B cell (primary cell): ENCODE measurements at regions not wholly inside any gene's neighbourhood (a gene's known extent, or its start where the extent isn't known, plus 50 kb on each side); places are given as distances from the start of the nearest gene placed in this dataset.

Source experiments
- ATAC-seq: fragments of 200-7000 bp; cut with Tn5 transposase; one replicate; pipeline ENCODE4 v1.10.0; 2021; ENCODE audit warnings: low read depth, mild to moderate bottlenecking, moderate number of reproducible peaks, moderate library complexity
- CTCF ChIA-PET: fragments of 350-600 bp; sonication (Branson Sonifier 250); formaldehyde crosslinking; loops from one replicate; lab custom pipeline; 2021; ENCODE audit warnings: antibody characterized with exemption, inconsistent platforms; lab: Charles Lee
- POLR2A ChIA-PET: fragments of 350-600 bp; sonication (Branson Sonifier 250); formaldehyde crosslinking; loops from one replicate; lab custom pipeline; 2021; ENCODE audit warnings: antibody characterized with exemption; lab: Charles Lee
- DNase-seq: peaks from one replicate; pipeline ENCODE4 v3.0.0; 2013
- H2AFZ ChIP-seq: 2 replicates; pipeline ENCODE4 v1.6.1; 2012; ENCODE audit warnings: mild to moderate bottlenecking, low read depth, low read length; ENCODE audit not compliant: insufficient read depth, poor library complexity, severe bottlenecking
- H3K27ac ChIP-seq, 2 donors: 1 replicate in 1 of 2; 2 replicates in 1 of 2; pipeline ENCODE4 v1.5.1; 2012 to 2013; ENCODE audit warnings: low read length in 2 of 2, mild to moderate bottlenecking in 2 of 2, moderate library complexity in 1 of 2
- H3K27me3 ChIP-seq, 4 experiments: fragments of 200-600 bp in 1 of 4; sonication (generic) in 1 of 4; replicated peaks in 1 of 4; 1 replicate in 2 of 4; 2 replicates in 2 of 4; pipeline versions ENCODE4 v1.6.1 to v1.7.0; 2013 to 2016; ENCODE audit warnings: low read length in 3 of 4, mild to moderate bottlenecking in 2 of 4, mixed read lengths in 1 of 4, moderate library complexity in 1 of 4; ENCODE audit not compliant: insufficient read depth in 4 of 4, control insufficient read depth in 3 of 4; ENCODE audit errors: control extremely low read depth in 1 of 4
- H3K36me3 ChIP-seq, 2 experiments: replicated peaks in 1 of 2; 1 replicate in 1 of 2; 2 replicates in 1 of 2; pipeline versions ENCODE4 v1.6.1 to v1.7.1; 2013; ENCODE audit warnings: low read length in 1 of 2; ENCODE audit not compliant: insufficient read depth in 2 of 2, control insufficient read depth in 1 of 2; ENCODE audit errors: control extremely low read depth in 1 of 2, extremely low read depth in 1 of 2
- H3K4me1 ChIP-seq, 2 donors: fragments of 200-600 bp in 1 of 2; sonication (generic) in 1 of 2; 1 replicate in 1 of 2; 2 replicates in 1 of 2; pipeline versions ENCODE4 v1.5.1 to v1.6.1; 2013 to 2017; ENCODE audit warnings: low read length in 2 of 2; ENCODE audit not compliant: control insufficient read depth in 2 of 2, insufficient read depth in 2 of 2
- H3K4me2 ChIP-seq: replicated peaks from 2 replicates; pipeline ENCODE3; 2012; ENCODE audit warnings: mild to moderate bottlenecking, low read depth, low read length; ENCODE audit not compliant: poor library complexity, severe bottlenecking
- H3K4me3 ChIP-seq, 5 experiments: fragments of 200-600 bp in 1 of 5; sonication (generic) in 1 of 5; 1 replicate in 3 of 5; 2 replicates in 2 of 5; pipeline versions ENCODE4 v1.5.1 to v1.7.0; 2011 to 2016; ENCODE audit warnings: low read length in 4 of 5, mild to moderate bottlenecking in 4 of 5, low read depth in 2 of 5, control low read depth in 1 of 5, moderate library complexity in 1 of 5; ENCODE audit not compliant: insufficient read depth in 1 of 5; ENCODE audit errors: control extremely low read depth in 1 of 5, extremely low read depth in 1 of 5
- H3K79me2 ChIP-seq: fragments of 200-600 bp; sonication (generic); one replicate; pipeline ENCODE4 v1.6.0; 2016; ENCODE audit warnings: low read length; ENCODE audit not compliant: control insufficient read depth, insufficient read depth
- H3K9ac ChIP-seq: fragments of 200-600 bp; sonication (generic); 2 replicates; pipeline ENCODE4 v1.6.1; 2017; ENCODE audit warnings: mild to moderate bottlenecking, low read length, moderate library complexity
- H3K9me3 ChIP-seq, 3 donors: one replicate each; pipeline versions ENCODE4 v1.6.1 to v1.7.1; 2013; ENCODE audit warnings: low read length in 2 of 3; ENCODE audit not compliant: control insufficient read depth in 2 of 3, insufficient read depth in 1 of 3; ENCODE audit errors: control extremely low read depth in 1 of 3
- H4K20me1 ChIP-seq: 2 replicates; pipeline ENCODE4 v1.6.0; 2012; ENCODE audit warnings: mild to moderate bottlenecking, low read length; ENCODE audit not compliant: insufficient read depth, control insufficient read depth, poor library complexity, severe bottlenecking
- H3K27ac Mint-ChIP-seq: one replicate; pipeline ENCODE4 v1.8.0; 2021; ENCODE audit warnings: mixed read lengths
- H3K27me3 Mint-ChIP-seq: one replicate; pipeline ENCODE4 v1.8.0; 2021; ENCODE audit warnings: mixed read lengths
- H3K4me1 Mint-ChIP-seq: one replicate; pipeline ENCODE4 v1.8.0; 2021; ENCODE audit warnings: mixed read lengths
- H3K4me3 Mint-ChIP-seq: one replicate; pipeline ENCODE4 v1.8.0; 2021; ENCODE audit warnings: mixed read lengths
- H3K9me3 Mint-ChIP-seq: one replicate; pipeline ENCODE4 v1.8.0; 2022; ENCODE audit warnings: mixed read lengths; ENCODE audit not compliant: insufficient read depth
- EZH2 ChIP-seq: IDR thresholded peaks from 2 replicates; pipeline ENCODE4 v1.6.1; 2012; ENCODE audit warnings: borderline replicate concordance, low read depth, mild to moderate bottlenecking, moderate library complexity, low read length; ENCODE audit not compliant: insufficient read depth, poor library complexity, severe bottlenecking
- WGBS: methylation state at CpG from one replicate; pipeline ENCODE4 v1.1.5; 2013; ENCODE audit warnings: missing lambda C conversion rate; ENCODE audit not compliant: insufficient coverage; 5-methylcytosine and 5-hydroxymethylcytosine counted together
- intact Hi-C: fragments of 100-400 bp; cut with micrococcal nuclease; formaldehyde crosslinking; loops from one replicate; pipeline ENCODE4 v1.10.0; 2022
- TF ChIP-seq, protein P1 (sequence below): fragments of 200-600 bp; IDR thresholded peaks from one replicate; pipeline ENCODE4 v1.8.0; 2022; ENCODE audit warnings: antibody characterized with exemption, mild to moderate bottlenecking

DNA sequence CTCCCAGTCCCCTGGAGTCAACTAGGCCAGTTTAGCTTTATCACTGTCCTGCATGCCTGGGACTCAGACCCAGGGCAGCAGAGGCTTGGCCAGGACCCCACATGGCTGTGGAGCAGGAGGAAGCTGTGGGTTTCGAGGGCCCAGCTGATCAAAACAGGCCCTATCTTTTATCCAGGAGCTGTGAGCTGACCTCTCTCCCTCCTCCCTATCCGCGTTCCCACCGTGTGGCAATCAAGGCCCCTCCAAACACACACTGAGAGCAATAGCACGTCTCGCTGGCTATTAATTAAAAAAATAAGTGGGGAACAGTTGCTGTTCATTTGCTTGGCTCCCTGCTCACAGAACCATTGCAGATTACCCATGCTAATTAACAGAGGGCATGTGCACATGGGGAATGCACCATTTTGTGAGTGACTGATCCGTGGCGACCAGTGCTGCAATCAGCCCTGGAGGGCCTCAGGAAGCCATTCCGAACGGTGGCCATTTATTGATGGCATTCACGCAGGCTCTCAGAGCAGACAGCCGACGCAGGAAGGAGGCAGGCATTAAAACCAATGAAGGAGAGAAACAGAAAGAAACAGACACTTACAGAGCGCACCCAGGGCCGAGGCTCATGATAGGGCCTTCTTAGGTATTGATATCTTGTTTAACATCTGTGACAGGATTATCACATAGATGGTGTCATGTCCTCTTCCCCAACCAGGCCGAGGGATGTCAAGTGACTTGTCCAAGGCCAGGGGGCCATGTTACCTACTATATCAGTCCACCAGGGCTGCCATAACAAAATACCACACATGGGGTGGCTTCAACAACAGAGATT, 157.1 kb downstream of the KATNIP start:
- POLR2A ChIA-PET, result no interaction called here
- H3K4me1 ChIP-seq, result no peaks in the 10 kb centered on the region
- no peak overlapping the region for H3K4me3 ChIP-seq
- no peak for ATAC-seq
- no peaks in the 10 kb centered on the region for H3K4me1 Mint-ChIP-seq
- H3K27me3 Mint-ChIP-seq, result no peaks in the 10 kb centered on the region
- no peak overlapping the region for H3K27ac ChIP-seq
- WGBS, result 99% methylated on average over 10 of the region's 16 CpGs
- H4K20me1 ChIP-seq, result no peaks in the 10 kb centered on the region
- no peaks in the 10 kb centered on the region for H3K9me3 Mint-ChIP-seq
- no peak overlapping the region for H2AFZ ChIP-seq
- intact Hi-C loops, result no loop called here
- no peaks in the 10 kb centered on the region for H3K27me3 ChIP-seq
- H3K4me2 ChIP-seq, result no peak overlapping the region
- H3K4me3 Mint-ChIP-seq, result no peak overlapping the region
- CTCF ChIA-PET, result no interaction called here
- no peak overlapping the region for H3K9ac ChIP-seq
- no peaks in the 10 kb centered on the region for H3K9me3 ChIP-seq
- no peaks in the 10 kb centered on the region for H3K79me2 ChIP-seq
- no peak for TF ChIP-seq EZH2
- TF ChIP-seq, protein P1, sequence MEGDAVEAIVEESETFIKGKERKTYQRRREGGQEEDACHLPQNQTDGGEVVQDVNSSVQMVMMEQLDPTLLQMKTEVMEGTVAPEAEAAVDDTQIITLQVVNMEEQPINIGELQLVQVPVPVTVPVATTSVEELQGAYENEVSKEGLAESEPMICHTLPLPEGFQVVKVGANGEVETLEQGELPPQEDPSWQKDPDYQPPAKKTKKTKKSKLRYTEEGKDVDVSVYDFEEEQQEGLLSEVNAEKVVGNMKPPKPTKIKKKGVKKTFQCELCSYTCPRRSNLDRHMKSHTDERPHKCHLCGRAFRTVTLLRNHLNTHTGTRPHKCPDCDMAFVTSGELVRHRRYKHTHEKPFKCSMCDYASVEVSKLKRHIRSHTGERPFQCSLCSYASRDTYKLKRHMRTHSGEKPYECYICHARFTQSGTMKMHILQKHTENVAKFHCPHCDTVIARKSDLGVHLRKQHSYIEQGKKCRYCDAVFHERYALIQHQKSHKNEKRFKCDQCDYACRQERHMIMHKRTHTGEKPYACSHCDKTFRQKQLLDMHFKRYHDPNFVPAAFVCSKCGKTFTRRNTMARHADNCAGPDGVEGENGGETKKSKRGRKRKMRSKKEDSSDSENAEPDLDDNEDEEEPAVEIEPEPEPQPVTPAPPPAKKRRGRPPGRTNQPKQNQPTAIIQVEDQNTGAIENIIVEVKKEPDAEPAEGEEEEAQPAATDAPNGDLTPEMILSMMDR, result no peak
- DNase-seq, result no peak
- H3K27ac Mint-ChIP-seq, result no peak overlapping the region
- peaks cover 0 to 9% of the 10 kb centered on the region in 2 experiments for H3K36me3 ChIP-seq

DNA sequence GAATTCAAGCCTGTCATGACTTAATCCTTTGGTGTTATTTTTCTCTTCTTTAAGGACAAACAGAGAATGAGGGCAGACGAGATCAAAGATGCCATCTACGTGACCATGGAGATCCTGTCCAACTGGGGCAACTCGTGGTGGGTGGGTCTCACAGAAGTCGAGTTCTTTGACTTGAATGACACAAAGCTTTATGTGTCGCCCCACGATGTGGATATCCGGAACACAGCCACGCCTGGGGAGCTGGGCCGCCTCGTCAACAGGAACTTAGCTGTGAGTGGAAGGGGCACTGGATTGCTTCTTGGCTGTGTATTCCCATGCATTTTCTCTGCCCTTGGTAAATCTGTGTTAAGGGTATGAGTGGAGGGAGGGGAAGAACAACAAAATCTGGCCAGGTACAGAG, 158.7 kb downstream of the KATNIP start:
- ChIA-PET POLR2A (no interaction called here), CTCF (no interaction called here)
- H4K20me1 ChIP-seq, result no peaks in the 10 kb centered on the region
- no peaks in the 10 kb centered on the region for H3K9me3 ChIP-seq
- 98% methylated on average over 10 of the region's 10 CpGs for WGBS
- H3K27me3 ChIP-seq, result no peaks in the 10 kb centered on the region
- H3K36me3 ChIP-seq, result peaks cover 0 to 8% of the 10 kb centered on the region in 2 experiments
- H3K79me2 ChIP-seq, result no peaks in the 10 kb centered on the region
- no peak for DNase-seq
- no peak overlapping the region for H3K4me3 Mint-ChIP-seq
- no peak overlapping the region for H3K27ac Mint-ChIP-seq
- no peaks in the 10 kb centered on the region for H3K4me1 Mint-ChIP-seq
- H3K4me2 ChIP-seq, result no peak overlapping the region
- no peak overlapping the region for H2AFZ ChIP-seq
- H3K27ac ChIP-seq, result no peak overlapping the region
- H3K27me3 Mint-ChIP-seq, result no peaks in the 10 kb centered on the region
- no peak for TF ChIP-seq EZH2
- TF ChIP-seq, protein P1, result no peak
- no peaks in the 10 kb centered on the region for H3K9me3 Mint-ChIP-seq
- ATAC-seq, result no peak
- no peak overlapping the region for H3K9ac ChIP-seq
- no peaks in the 10 kb centered on the region for H3K4me1 ChIP-seq
- H3K4me3 ChIP-seq, result no peak overlapping the region
- intact Hi-C loops, result no loop called here
